Muscle of back (tissue), 3 donors: ENCODE measurements at regions not wholly inside any gene's neighbourhood (a gene's known extent, or its start where the extent isn't known, plus 50 kb on each side); places are given as distances from the start of the nearest gene placed in this dataset.

Experiments used
- DNase-seq, 3 donors: peaks; one replicate each; pipeline versions ENCODE4 v3.0.0 to v3.0.0-alpha.2; 2013

GRCh38 chr9:28824432-28824963, 1251.2 kb upstream of the C9orf72 start:
- no peak for DNase-seq

GRCh38 chr9:28832168-28832770, 1259.0 kb upstream of the C9orf72 start:
- DNase-seq: peak; percentile 24 to 60 (median 27)

- DNase-seq: peak in 2 of 3 donors; percentile 23 to 53
Measured at GRCh38 chr9:28834156-28834555, 1260.9 kb upstream of the C9orf72 start.

GRCh38 chr9:28839778-28840430, 1266.6 kb upstream of the C9orf72 start:
- DNase-seq: no peak

GRCh38 chr9:28841775-28842174, 1268.5 kb upstream of the C9orf72 start:
- no peak for DNase-seq

- no peak for DNase-seq
Measured at GRCh38 chr9:28847331-28847730, 1274.0 kb upstream of the C9orf72 start.

- DNase-seq: peak in 1 of 3 donors; percentile 19
Measured at GRCh38 chr9:28848671-28849070, 1275.4 kb upstream of the C9orf72 start.

- DNase-seq: no peak
Measured at GRCh38 chr9:28853477-28853876, 1280.2 kb upstream of the C9orf72 start.

- peak in 1 of 3 donors; percentile 8 for DNase-seq
Measured at GRCh38 chr9:28866951-28867350, 1293.7 kb upstream of the C9orf72 start.

- DNase-seq: no peak
Measured at GRCh38 chr9:28868228-28868990, 1295.1 kb upstream of the C9orf72 start.

GRCh38 chr9:28882529-28882928, 1309.2 kb upstream of the C9orf72 start:
- DNase-seq: no peak

GRCh38 chr9:28883234-28883633, 1310.0 kb upstream of the C9orf72 start:
- DNase-seq: no peak

- no peak for DNase-seq
Measured at GRCh38 chr9:28887188-28887884, 1314.1 kb upstream of the C9orf72 start.

GRCh38 chr9:28888806-28889205, 1315.5 kb upstream of the C9orf72 start:
- DNase-seq: no peak

GRCh38 chr9:28892538-28892937, 1319.3 kb upstream of the C9orf72 start:
- no peak for DNase-seq

GRCh38 chr9:28899267-28899666, 1326.0 kb upstream of the C9orf72 start:
- no peak for DNase-seq

GRCh38 chr9:28899926-28900325, 1326.6 kb upstream of the C9orf72 start:
- no peak for DNase-seq

- no peak for DNase-seq
Measured at GRCh38 chr9:28900406-28900805, 1327.1 kb upstream of the C9orf72 start.

- no peak for DNase-seq
Measured at GRCh38 chr9:28909526-28909925, 1336.2 kb upstream of the C9orf72 start.

GRCh38 chr9:28912621-28913020, 1339.3 kb upstream of the C9orf72 start:
- DNase-seq: no peak

- DNase-seq: no peak
Measured at GRCh38 chr9:28915202-28915930, 1342.1 kb upstream of the C9orf72 start.
